ENCODE measurements at regions not wholly inside any gene's neighbourhood (a gene's known extent, or its start where the extent isn't known, plus 50 kb on each side); places are given as distances from the start of the nearest gene placed in this dataset.

GRCh38 chr4:147351083-147351787 lies 129.7 kb upstream of the EDNRA start:
- Histone ChIP-seq H3K4me2 (ENCODE audit: low read depth, low read length, poor library complexity, severe bottlenecking) (no peak overlapping the region), H3K9ac (ENCODE audit: low read depth, low read length, poor library complexity, severe bottlenecking) (no peak overlapping the region), H3K79me2 (ENCODE audit: insufficient read depth, low read length) (no peaks in the 10 kb centered on the region), H3K4me3 (ENCODE audit: low read length, poor library complexity, severe bottlenecking) (no peak overlapping the region), H3K9me2 (replicated peaks; ENCODE audit: low read depth, low read length) (no peaks in the 10 kb centered on the region), H3F3A (ENCODE audit: low read depth) (no peaks in the 10 kb centered on the region), H2AFZ (ENCODE audit: low read length) (no peak overlapping the region), H3K36me3 (ENCODE audit: insufficient read depth, low read length) (no peaks in the 10 kb centered on the region), H3K9me3 (ENCODE audit: insufficient read depth, low read depth, low read length) (no peaks in the 10 kb centered on the region), H3K4me1 (ENCODE audit: insufficient read depth, low read length, poor library complexity, severe bottlenecking) (no peaks in the 10 kb centered on the region), H4K20me1 (ENCODE audit: insufficient read depth, low read length, poor library complexity, severe bottlenecking) (no peaks in the 10 kb centered on the region), H3K27me3 (ENCODE audit: insufficient read depth, low read length, poor library complexity, severe bottlenecking) (no peaks in the 10 kb centered on the region)
- TF ChIP-seq CTCF (conservative IDR thresholded peaks at IDR 0.05; ENCODE audit: low read length) = no peak

- H3K4me2 ChIP-seq (ENCODE audit: low read depth, low read length, poor library complexity, severe bottlenecking) = no peak overlapping the region
- no peak for TF ChIP-seq EZH2phosphoT487 (IDR thresholded peaks at IDR 0.05; ENCODE audit: borderline replicate concordance)
- TF ChIP-seq CTCF (conservative IDR thresholded peaks at IDR 0.05; ENCODE audit: low read length) = no peak
- no peaks in the 10 kb centered on the region for H3K4me1 ChIP-seq (ENCODE audit: insufficient read depth, low read length, poor library complexity, severe bottlenecking)
- no peaks in the 10 kb centered on the region for H3F3A ChIP-seq (ENCODE audit: low read depth)
- no peak overlapping the region for H3K9ac ChIP-seq (ENCODE audit: low read depth, low read length, poor library complexity, severe bottlenecking)
- no peaks in the 10 kb centered on the region for H3K9me2 ChIP-seq (replicated peaks; ENCODE audit: low read depth, low read length)
- H4K20me1 ChIP-seq (ENCODE audit: insufficient read depth, low read length, poor library complexity, severe bottlenecking) = no peaks in the 10 kb centered on the region
- H3K36me3 ChIP-seq (ENCODE audit: insufficient read depth, low read length) = no peaks in the 10 kb centered on the region
- H3K27me3 ChIP-seq (ENCODE audit: insufficient read depth, low read length, poor library complexity, severe bottlenecking) = no peaks in the 10 kb centered on the region
- H3K79me2 ChIP-seq (ENCODE audit: insufficient read depth, low read length) = no peaks in the 10 kb centered on the region
- H3K4me3 ChIP-seq (ENCODE audit: low read length, poor library complexity, severe bottlenecking) = no peak overlapping the region
- no peaks in the 10 kb centered on the region for H3K9me3 ChIP-seq (ENCODE audit: insufficient read depth, low read depth, low read length)
- H2AFZ ChIP-seq (ENCODE audit: low read length) = no peak overlapping the region
Observed at GRCh38 chr4:147354237-147354636, 126.7 kb upstream of the EDNRA start.

- Histone ChIP-seq H3K9me3 (ENCODE audit: insufficient read depth, low read depth, low read length) (no peaks in the 10 kb centered on the region), H3K4me2 (ENCODE audit: low read depth, low read length, poor library complexity, severe bottlenecking) (no peak overlapping the region), H3K79me2 (ENCODE audit: insufficient read depth, low read length) (no peaks in the 10 kb centered on the region), H3K9ac (ENCODE audit: low read depth, low read length, poor library complexity, severe bottlenecking) (no peak overlapping the region), H3K36me3 (ENCODE audit: insufficient read depth, low read length) (no peaks in the 10 kb centered on the region), H2AFZ (ENCODE audit: low read length) (no peak overlapping the region), H3K4me3 (ENCODE audit: low read length, poor library complexity, severe bottlenecking) (no peak overlapping the region), H3K9me2 (replicated peaks; ENCODE audit: low read depth, low read length) (no peaks in the 10 kb centered on the region), H4K20me1 (ENCODE audit: insufficient read depth, low read length, poor library complexity, severe bottlenecking) (no peaks in the 10 kb centered on the region), H3K27me3 (ENCODE audit: insufficient read depth, low read length, poor library complexity, severe bottlenecking) (no peaks in the 10 kb centered on the region), H3F3A (ENCODE audit: low read depth) (no peaks in the 10 kb centered on the region), H3K4me1 (ENCODE audit: insufficient read depth, low read length, poor library complexity, severe bottlenecking) (no peaks in the 10 kb centered on the region)
- TF ChIP-seq EZH2phosphoT487 (IDR thresholded peaks at IDR 0.05; ENCODE audit: borderline replicate concordance) (no peak), CTCF (conservative IDR thresholded peaks at IDR 0.05; ENCODE audit: low read length) (no peak)
Observed at GRCh38 chr4:147355032-147355656, 125.8 kb upstream of the EDNRA start.

Data from Loucy (cell line).